HG03095 (cell line): ENCODE measurements at regions not wholly inside any gene's neighbourhood (a gene's known extent, or its start where the extent isn't known, plus 50 kb on each side); places are given as distances from the start of the nearest gene placed in this dataset.
"Not testable (repeated sequence)": the region's sequence is repeated elsewhere in the genome, so short reads cannot be mapped to it uniquely, and the experiment has no call there.

Source experiments
- ATAC-seq: cut with Tn5 transposase; IDR thresholded peaks from one replicate; pipeline ENCODE4 v1.9.1; 2021; ENCODE audit warnings: moderate library complexity; ENCODE audit not compliant: unreplicated experiment

DNA sequence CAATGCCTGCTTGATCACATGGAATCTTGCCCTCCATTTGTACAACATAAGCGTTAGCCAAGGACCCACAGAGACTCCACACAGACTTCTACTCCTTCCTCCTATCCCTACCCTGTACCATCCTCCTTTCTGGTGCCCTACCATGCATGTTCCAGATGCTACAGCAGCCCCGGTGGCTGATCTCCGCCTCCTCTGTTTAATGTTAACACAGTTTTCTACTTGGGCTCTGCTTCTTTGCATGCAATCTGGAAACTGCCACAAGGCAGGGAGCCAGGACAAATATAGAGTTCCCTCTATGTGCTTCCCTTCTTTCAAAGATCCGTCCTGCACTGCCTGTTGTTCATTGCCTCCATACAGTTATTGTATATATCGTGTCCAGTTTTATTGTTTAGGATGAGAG is 368.6 kb upstream of the TENM3 start:
- no peak for ATAC-seq

DNA sequence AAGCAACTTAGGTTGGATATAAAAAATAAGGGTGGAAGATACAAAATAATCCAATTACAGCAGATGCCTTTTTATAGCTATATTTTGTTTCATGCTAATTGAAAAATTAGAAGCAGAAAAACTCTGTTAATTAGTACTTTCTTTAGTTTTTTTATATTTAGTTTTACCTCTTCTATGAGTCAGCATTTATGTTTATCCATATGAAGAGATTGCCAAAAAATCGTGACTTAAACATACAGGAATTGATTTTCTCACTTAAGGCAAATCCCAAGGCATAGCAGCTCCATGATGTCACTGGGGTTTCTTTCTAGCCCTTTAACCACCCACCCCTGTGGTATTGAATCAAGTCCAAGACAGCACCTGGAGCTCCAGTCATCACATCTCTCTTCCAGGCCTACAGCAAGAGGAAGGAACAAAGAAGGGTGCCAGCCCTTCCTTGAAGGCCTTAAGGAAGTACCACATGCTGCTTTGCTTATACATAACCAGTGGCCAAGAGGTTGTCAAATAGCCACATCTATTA is 365.8 kb upstream of the TENM3 start:
- no peak for ATAC-seq

DNA sequence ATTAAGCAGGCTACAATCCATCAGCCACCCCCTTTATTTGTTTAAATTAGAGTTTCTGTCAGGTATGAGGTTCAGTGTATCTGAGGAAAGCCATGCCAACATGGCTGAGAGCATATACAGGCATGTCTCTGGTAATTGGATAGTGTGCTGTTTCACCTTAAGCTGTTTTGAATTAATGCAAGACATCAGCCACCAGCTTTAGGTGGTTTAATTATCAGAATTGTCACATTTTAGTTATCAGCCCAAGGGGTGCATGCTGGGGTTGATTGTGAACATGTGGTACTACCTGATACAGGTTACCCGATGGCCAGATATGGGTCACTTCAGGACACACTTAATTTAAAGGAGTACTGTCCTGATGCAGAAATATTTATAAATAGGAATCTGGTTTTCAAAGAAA is 353.2 kb upstream of the TENM3 start:
- no peak for ATAC-seq

DNA sequence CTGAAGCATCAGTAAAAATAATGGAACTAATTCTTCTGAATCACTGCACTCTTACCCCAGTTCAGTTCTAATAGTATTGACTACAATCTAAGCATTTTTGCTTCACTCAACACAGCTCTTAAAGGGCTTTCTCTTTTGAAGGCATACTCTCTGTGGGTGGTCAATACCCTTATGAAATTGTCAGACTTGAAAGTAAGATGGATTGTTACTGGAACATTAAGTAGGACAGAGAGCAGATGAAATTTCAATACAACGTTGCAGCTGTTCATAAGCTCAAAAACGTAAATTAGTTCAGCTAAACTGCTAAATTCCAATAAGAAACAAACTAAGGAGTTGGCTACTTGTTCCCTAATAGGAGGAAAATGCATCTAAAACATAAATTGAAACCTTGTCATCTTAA is 352.3 kb upstream of the TENM3 start:
- no peak for ATAC-seq

DNA sequence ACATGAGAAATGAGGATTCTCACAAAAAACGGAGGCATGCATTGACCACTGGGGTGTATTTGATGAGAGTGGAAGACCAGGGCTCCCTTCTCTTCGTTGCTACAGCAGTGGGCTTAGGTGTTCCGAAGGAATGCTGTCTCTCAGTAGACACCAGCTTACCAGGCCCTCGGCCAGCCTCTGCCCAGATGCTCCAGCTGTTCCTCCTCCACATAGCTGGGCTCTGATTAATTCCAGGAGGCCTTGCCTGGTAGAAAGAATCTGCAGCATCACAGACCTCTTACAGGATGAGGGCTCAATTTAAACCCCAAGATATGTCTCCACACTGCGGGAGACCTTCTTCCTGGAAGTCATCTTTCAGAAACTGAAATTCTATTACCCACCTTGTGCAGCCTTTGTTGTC is 346.6 kb upstream of the TENM3 start:
- ATAC-seq: no peak

DNA sequence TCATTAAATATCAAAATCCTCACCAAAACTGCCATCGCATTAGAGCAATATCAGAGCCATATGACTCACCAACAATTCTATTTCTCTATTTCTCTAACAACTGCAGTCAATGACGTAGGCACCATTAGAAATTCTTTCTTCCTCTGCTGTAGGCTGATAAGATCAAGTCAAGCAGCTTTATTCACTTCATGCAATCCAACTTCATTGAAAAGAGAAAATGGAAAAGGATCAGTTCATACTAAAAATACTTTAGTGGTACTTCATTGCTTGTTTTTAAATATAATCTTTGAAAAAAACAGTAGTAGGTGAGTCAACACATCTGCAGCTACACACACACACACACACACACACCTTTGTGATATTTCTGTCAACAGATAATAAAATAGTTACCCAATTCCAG is 345.3 kb upstream of the TENM3 start:
- no peak for ATAC-seq

DNA sequence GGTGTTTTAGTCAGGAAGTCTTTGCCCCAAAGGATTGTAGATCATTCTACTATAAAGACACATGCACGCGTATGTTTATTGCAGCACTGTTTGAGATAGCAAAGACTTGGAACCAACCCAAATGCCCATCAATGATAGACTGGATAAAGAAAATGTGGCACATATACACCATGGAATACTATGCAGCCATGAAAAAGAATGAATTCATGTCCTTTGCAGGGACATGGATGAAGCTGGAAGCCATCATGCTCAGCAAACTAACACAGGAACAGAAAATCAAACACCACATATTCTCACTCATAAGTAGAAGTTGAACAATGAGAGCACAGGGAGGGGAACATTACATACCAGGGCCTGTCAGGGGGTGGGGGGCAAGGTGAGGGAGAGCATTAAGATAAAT is 340.8 kb upstream of the TENM3 start:
- ATAC-seq: not testable (repeated sequence)

DNA sequence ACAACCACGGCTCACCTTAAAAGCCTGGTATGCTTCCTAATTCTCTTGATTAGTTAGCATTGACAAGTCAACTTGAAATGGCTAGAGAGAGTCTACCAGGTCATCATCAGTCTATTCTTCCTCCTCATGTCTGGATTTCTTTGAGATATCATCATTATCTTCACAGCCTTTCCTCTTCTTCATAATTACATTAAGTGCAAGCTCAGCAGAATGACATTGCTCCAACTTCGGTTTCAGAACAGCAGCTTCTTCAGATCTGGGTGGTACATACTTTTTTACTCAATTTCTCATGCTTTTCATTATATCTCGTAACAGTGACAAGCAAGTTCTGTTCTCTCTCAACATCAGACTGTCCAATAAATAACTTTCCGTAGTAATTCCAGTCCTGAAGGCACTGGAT is 337.5 kb upstream of the TENM3 start:
- ATAC-seq: no peak

DNA sequence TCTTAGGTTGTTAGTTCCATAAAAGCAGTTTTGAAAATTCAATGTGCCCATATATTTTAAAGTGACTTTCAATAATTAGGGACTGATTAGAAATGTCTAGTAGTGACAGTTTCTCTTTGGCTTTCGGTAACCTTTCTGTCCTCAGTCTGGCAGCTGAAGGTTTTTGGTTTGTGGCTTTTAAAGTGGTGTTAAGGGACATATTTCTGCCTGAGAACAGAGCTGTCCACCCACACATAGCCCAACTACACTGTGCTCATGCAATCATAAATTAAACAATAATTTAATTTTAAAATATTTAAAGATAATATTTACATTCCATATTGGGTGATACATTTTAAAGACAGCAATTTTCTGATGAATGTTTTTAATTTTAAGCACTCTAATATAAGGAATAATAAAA is 335.0 kb upstream of the TENM3 start:
- ATAC-seq: no peak

DNA sequence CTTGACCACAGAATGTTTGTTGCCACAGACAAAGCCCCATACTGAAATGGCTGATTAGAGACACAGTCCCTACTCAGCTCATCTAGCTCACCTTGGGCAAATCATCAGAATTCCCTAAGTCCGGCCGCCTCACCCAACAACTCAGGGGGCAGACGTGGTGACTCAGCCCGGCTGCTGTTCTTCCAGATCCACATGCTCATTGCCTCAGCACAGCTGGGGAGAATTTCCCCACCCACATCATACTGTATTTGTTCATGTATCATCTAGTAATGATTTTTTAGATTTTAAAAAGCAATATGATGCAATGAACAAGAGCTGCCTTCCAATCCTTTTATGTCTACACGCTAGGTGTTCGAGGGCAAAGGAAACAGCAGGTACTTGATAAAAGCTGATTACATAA is 333.8 kb upstream of the TENM3 start:
- ATAC-seq: no peak

DNA sequence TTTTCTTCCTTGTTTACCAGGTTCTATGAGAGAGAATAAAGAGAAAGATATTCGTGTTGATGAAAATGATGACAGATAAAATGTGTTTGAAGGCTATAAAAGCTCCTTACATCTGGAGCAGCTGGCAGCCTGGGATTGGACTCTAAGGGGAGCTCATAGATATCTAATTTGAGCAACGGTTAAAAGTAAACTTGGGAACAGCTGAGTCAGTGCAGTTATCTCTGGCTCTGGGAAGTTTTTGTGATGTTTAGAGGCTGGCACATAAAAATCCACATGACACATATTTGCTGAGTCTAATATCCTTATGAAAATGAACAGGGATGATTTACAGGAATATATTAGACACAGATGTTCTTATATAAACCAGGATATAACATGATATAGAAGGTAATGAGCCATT is 331.8 kb upstream of the TENM3 start:
- ATAC-seq: no peak

DNA sequence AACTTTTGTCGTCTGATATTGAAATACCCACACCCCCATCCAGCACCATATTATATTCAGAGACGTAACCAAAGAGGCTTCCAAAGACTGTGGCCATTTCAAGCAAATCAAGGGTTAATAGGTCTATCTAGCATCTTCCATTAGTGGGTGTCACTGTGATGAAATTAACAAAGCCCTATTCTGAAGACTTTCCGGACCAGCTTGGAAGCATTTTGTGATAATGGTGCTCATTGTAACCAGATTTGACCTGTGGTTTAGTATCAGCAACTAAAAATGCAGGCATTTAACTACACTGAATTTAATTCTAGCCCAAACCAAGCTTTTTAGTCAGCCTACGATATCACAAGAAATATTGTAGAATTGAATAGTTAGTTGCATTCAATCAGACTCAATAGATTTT is 309.7 kb upstream of the TENM3 start:
- no peak for ATAC-seq

DNA sequence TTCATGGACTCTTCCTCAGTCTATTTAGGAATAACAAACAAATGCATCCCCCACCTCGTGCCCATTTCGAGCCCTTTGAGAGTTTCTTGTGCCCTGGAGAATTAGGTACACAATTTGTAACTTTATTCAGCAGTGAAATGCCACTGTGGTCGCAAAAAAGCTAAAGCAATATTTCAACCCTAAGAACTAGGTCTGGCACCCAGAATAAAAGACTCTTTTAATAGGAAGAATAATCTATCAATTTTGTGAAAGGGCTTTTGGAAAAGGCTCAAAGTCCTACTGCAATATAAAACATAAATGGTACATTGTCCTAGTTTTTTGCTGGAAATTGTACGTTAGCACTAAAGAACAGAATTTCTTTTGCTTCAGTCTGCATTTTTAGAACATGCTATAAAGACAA is 304.6 kb upstream of the TENM3 start:
- ATAC-seq: no peak

DNA sequence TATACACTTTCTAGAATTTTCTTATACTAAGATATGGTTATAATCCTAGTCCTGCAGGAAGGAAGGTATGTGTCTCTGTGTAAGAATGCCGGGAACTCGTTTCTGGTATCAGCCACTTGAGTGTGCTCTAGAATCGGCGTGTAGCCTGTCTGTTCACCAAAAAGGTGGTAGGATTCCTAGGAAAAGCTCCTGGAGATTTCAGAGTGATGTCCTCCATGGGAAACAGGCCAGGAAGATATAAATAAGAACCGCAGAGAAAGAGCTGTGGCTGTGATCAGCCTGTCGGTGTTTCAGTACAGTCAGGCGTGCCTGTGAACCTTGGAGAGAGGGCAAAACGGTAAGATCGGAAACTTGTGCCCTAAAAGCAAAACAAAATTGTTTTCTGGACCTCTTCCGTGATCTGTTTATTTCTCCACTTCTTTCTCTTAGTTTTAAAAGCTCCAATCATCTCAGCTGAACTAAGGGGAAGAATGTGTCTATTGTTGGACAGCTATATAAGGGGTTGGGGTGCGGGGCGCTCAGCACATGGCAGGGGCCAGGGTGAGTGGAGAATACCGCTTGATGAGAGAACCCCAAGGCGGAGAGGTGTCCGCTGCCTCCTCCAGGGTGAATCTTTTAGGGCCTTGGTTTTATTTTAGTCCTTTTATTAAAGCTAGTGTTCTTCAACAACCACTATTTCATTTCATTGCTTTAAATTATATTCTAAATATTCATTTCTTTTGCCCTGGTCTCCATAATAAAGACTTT is 303.8 kb upstream of the TENM3 start:
- ATAC-seq: no peak

DNA sequence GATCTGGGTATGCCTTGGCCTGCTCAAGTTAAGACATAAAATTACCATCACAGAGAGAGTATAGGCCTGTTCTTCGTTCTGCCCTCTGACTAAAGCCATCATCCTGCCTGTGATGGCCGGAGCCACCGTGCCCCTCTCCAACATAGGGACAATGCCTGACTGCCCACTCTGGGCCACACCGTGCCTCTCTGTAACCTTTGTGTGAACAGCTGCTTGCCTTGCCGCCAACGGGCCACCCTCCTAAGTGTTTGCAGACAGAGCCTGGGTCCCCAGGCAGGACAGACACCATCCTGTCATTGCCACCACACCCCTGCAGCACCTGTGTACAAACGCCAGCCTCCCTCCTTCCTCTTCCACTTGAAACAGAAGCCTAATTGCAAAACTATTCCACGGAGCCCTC is 298.7 kb upstream of the TENM3 start:
- ATAC-seq: no peak

DNA sequence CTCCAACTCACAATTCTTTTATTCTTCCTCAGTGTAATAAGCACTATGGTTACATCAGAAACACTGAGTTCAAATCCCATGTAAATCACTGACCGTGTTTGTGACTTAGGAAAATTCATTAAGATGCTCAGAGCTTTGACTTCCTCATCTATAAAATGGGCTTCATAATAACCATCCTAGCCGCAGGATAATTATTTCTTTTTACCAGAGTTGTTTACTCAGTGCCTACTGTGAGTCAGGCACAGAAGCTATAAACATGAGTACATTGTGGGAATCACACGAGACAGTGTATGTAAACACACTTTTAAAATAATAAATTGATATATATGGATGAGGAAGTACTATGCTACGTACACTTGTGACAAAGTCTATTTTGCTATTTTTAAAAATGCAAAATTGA is 296.3 kb upstream of the TENM3 start:
- ATAC-seq: no peak

DNA sequence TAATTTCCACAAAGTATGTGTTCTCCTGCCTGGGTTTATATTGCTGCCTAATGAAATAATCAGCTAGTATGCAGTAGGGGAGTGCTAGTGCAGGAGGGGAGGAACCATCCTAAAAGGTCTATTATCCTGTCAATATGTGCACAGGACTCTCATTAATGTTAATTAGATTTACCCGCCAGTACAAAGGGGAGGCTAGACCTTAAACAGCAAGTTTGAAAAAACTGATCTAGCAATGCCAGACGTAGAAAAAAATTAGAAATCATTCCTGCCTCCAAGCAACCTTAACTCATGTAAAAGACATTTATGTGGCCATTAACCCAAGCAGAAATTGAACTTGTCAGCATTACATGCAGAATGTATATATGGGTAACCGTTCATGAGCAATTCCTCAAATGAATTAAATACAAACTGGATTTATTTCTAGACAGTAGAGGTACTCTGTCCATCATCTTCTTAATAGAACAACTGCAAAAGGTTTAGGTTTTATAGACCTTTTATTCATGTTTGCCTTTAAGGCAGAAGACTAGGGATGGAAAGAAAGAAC is 294.3 kb upstream of the TENM3 start:
- ATAC-seq: no peak

DNA sequence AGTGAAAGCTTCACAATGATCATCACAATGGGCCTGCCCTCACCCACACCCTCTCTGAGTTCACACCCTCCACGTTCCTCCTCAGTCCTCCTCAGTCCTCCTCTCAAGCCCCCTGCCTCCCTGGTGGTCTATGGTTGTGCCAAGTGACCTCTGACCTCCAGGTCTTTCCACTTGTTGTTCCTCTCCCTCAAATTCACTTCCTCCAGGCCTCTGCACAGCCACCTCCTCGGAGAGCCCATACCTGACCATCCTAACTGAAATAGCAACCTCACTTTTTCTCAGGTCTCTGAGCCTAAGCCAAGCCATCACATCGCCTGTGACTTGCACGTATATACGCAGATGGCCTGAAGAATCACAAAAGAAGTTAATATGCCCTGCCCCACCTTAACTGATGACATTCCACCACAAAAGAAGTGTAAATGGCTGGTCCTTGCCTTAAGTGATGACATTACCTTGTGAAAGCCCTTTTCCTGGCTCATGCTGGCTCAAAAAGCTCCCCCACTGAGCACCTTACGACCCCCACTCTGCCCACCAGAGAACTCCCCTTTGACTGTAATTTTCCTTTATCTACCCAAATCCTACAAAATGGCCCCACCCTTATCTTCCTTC is 293.4 kb upstream of the TENM3 start:
- ATAC-seq: no peak

DNA sequence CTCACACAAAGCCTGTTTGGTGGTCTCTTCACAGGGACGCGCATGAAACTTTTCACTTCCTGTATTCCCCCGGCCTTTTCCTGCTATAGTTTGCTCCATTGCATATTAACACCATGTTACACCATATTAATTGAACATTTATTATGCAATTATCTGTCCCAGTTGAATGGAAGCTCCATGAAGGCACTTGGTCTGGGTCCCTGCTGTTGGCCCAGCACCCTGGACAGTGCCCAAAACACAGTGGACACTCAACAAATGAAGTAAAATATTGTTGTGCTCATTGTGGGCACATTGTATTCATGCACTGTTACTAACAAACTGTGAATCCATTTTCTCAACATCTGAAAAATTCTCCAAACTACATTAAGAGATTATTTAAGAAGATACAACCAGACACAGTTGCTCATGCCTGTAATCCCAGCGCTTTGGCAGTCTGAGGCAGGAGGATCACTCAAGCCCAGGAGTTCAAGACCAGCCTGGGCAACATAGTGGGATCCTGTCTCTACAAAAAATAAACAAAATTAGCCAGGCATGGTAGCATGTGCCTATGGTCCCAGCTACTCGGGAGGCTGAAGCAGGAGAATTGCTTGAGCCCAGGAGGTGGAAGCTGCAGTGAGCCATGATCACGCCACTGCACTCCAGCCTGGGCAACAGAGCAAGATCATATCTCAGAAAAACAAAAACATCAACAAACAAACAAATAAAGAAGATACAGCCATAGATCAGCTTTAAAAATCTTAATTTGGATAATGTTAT is 292.7 kb upstream of the TENM3 start:
- no peak for ATAC-seq

DNA sequence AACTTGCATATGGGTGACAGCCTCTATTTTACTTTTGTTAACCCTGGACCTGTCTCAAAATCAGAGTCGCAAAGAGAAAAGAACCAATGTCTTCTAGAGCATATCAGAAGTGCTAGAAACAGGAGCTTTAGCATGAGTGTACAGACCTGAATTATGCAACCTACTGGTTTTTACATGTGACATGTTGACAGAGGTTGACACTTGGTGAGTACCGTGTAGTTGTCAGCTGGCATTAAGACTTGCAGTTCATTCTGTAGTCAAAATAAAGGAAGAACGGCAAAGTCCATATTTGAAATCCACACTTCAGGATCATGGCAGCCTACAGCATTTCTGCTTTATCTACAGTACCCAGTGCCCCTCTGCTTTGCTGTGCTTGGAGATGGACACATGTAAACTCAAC is 291.9 kb upstream of the TENM3 start:
- ATAC-seq: no peak

DNA sequence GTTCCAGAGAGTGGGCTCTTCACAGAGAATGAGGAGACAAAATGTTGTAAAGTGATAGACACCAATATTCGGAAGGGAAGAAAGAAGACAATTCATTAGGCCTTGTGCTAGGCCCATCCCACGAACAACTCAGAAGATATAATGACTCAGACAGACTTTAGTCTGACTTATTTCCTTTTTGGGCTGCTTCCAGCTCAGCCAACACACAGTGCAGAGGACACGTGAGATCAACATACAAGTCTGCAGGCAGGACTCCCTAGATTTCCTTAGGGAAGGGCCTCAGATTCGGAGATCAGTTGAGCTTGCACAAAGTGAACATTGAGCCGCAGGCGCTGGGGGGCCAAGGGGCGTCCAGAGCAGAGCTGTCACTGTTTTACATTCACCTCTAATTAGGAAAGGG is 290.7 kb upstream of the TENM3 start:
- ATAC-seq: no peak

DNA sequence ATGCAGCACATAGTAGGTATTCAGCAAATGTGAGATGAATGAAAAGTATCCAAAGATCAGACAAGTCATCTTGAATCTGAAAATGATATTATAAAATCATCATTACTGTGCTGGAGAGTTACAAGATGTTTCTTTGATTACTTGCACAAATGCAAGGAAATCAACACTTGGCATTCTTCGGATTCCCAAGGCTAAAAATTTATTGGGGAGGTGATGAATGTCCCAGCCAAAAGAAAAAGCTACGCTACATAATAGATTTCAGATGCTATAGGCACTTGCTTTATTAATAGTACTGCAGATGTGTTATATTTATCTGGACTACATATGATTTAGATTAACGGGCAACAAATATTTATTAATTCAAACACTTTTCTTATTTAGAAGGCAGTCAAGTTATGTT is 286.7 kb upstream of the TENM3 start:
- no peak for ATAC-seq
